NCI-H2196 (cell line): ENCODE measurements at regions not wholly inside any gene's neighbourhood (a gene's known extent, or its start where the extent isn't known, plus 50 kb on each side); places are given as distances from the start of the nearest gene placed in this dataset.
"Not testable (repeated sequence)": the region's sequence is repeated elsewhere in the genome, so short reads cannot be mapped to it uniquely, and the experiment has no call there.

Experiments
- DNase-seq: peaks from one replicate; lab custom pipeline; 2025; ENCODE audit not compliant: unreplicated experiment; lab: John Stamatoyannopoulos, UW

DNA sequence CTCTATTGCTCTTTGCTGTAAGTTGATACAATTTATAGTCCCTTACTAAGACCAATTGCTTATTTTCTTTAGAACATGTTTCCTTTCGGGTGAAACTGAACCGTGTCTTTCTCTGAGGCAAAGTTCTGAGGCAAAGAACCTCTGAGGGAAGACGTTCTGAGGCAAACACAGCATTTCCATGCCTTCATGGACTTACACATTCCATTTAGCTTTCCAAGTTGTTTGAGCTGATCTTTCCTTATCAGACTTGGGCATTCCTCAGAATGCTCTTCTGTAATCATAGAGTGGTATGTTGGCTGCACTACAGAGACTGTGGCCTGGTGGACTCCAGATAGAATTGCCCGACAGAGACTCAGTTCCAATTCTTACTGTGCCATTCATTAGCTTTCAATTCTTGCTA lies 579.1 kb downstream of the KCTD12 start:
- no peak for DNase-seq

DNA sequence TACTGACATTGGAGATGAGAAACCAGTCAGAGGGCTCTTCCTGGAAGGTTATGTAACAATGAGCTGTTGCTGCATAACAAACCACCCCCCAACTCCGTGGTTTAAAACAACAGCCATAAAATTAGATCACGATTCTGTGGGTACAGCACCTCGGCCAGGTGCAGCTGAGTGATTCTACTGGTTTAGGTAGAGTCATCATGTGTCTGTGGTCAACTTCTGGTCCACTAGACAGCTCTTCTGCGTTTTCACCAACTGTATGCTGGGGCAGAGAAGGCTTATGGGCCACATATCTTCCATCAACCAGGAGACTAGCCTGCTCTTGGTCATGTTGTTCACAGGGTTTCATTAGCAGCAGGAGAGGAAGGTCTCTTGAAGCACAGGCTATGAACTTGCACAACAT lies 585.5 kb downstream of the KCTD12 start:
- DNase-seq, result no peak

DNA sequence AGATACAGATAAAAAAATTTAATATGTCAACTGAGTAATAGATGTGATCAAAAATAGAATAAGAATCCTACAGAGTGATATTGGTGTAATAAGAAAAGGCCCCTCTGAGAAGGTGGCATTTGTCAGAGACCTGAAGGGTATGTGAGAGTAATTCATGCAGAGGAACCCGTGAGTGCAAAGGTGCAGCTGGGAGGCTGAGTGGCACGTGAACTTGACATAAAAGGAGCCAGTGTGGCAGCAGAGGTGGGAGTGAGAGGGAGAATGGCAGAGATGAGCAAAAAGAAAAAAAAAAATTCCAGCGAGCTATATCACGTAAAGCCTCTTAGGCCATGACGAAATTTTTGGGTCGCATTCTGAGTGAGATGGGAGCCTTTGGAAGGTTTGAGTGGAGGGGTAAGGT lies 588.9 kb downstream of the KCTD12 start:
- DNase-seq, result no peak

DNA sequence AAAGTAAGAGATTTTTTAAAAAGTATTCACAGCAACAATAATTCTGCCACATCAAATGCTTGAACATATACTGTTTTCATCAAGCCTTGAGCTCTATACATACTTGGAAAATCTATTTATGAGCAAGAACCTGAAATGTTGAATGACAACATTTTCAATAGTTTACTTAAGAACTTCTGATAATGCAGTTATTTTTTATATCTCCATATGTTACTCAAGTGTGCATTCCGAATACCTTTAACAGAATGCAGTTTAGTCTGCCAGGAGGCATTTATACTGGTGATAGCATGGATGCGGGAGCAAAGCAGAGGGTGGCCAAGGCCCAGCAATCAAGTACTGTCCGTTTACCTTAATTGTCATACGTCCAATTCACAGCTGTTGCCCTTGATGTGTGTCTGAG lies 589.5 kb downstream of the KCTD12 start:
- no peak for DNase-seq

DNA sequence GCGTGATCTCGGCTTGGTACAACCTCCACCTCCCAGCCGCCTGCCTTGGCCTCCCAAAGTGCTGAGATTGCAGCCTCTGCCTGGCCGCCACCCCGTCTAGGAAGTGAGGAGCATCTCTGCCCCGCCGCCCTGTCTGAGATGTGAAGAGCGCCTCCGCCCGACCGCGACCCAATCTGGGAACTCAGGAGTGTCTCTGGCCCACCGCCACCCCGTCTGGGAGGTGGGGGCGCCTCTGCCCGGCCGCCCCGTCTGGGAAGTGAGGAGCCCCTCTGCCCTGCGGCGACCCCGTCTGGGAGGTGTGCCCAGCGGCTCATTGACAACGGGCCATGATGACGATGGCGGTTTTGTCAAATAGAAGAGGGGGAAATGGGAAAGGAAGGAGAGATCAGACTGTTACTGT lies 591.2 kb downstream of the KCTD12 start:
- not testable (repeated sequence) for DNase-seq

DNA sequence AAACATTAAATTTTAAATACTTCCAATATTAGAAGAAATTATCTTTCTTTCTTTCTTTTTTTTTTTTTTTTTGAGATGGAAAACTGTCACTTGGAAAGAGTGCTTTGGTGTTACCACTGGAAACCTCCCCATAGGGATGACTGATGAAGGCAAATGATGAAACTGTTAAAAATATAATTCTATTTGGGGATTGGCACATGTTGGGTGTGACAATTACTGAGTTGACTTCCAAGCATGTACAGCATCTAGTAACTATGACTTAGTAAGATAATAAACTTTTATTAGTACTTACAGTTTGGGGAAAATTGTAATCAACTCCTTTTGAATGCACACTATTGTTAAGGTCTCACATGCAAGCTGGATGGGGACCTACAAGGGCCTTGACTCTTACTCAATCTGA lies 592.5 kb downstream of the KCTD12 start:
- no peak for DNase-seq

DNA sequence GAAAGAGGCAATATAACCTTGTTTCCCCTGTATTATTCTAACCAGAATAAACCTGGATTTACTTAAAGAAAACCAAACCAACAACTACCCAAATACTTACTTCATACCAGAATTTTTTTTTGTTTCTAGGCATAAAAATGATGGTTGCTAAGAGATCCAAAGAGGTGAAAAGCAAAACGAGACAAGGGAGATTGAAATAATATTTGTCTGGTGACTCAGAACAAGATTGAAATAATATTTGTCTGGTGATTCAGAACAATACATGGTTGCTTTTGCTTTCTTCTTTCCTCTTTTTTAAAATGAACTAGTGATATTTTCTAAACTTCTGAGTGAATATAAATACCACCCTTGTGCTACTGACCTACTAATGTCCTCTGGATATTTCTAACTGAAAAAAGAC lies 592.9 kb downstream of the KCTD12 start:
- no peak for DNase-seq

DNA sequence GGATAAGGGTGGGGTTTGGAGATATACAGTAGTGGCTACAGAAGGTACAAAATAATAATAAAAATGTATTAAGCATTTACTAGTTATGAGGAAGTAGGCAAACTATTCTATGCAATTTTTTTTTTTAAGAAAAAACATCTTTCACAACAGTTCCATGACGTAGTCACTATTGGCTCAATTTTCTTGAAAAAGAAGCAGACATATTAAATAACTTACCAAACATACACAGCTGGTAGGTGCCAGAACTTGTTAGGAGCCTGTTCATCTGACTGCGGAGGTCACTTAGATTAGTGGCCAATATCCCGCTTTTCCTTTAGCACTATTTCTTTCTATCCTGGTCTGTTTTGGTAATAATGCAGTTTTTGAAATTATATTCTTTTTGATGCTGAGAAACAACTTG lies 593.5 kb downstream of the KCTD12 start:
- DNase-seq, result no peak

DNA sequence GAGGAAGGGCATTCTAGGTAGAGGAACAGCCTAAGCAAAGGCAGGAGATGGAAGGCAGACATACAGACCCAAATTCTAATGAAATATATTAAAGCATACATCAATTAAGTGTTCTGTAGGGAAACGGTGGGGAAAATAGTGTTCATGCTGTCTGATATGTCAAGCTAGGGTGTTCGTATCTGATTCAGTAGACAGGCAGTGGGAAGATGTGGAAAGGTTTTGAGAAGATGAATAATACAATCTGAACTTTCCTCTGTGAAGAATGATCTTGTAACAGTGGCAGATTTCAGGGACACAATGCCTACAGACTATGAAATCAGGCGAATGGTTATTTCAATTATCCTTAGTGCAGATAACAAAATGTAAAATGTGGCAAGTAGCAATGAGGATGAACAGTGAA lies 594.2 kb downstream of the KCTD12 start:
- no peak for DNase-seq

DNA sequence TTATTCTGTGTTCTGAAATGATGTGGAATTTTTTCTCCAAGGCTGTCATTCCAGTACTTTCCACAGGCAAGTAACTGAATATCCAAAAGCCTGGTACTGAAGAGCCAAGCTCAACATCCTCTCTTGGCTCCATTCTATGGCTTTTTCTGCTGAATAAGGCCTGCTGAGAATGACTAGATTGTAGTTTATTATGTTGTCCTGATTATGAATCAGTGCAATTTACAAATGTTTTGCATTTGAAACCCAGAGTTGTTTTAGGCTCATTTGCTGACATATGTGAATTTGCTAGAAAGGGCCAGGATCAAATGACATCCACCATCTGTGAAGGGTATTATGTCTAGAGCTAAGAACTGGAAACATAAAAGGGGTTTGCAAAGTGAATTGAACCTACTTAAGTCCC lies 596.6 kb downstream of the KCTD12 start:
- DNase-seq, result no peak

DNA sequence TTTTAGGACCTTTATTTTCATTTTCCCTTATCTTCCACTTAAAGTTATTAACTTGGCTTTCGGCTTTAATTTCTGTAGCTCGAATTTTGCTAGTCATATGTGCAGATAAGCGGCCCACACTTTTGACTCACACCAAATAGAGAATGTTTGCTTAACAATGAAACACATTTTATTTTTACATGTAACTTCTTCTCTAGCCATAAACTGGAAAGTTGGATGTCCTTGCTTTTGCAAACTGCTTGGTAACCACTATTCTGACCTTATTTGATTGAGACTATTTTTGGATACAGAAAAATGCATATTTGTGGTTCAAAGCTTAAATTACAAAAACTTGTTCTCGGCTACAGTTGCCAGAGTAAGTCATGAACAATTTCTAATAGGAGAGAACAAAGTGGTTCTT lies 600.0 kb downstream of the KCTD12 start:
- no peak for DNase-seq

DNA sequence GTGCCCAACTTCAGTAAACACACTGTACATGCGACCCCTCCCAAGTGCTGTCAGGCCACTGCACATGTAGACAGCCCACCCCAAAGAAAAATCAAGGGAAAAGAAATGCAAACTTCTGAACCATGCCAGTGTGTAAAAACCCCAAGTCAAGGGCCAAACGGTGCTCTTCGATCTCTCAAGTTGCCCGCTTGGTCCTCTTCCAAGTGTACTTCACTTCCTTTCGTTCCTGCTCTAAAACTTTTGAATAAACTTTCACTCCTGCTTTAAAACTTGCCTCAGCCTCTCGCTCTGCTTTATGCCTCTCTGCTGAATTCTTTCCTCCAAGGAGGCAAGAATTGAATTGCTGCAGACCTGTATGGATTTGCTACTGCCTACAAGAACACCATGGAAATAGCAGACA lies 600.7 kb downstream of the KCTD12 start:
- no peak for DNase-seq

DNA sequence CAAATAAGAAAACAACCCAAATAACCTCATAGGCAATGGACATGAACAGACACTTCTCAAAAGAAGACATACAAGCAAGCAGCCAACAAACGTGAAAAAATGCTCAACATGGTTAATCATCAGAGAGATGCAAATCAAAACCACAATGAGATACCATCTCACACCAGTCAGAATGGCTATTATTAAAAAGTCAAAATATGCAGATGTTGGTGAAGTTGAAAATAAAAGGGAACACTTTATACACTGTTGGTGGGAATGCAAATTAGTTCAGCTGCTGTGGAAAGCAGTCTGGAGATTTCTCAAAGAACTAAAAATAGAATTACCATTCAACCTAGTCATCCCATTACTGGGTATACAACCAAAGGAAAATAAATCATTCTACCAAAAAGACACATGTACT lies 606.4 kb downstream of the KCTD12 start:
- not testable (repeated sequence) for DNase-seq

DNA sequence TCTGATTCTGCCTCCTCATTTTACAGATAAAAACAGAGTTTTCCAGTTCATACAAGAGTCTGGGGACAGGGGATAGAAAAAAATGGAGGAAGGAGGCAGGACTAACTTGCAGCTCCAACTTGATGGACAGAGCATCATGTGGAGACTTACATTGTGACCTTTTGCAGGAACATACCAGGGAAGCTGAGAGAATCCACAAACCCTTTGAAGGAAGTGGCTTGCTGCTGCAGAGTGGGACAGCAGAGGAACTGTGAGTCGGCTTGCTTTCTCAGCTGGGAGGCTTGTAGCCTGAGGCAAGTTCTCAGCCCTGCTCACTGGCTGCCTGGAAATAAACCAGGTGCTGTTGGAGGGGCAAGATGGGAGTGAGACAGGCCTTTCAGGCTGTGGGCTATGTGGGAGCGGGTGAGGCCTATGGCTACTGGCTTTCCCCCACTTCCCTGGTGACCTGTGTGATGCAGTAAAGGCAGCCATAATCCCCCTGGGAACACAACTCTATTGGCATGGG lies 614.4 kb downstream of the KCTD12 start:
- DNase-seq, result no peak

DNA sequence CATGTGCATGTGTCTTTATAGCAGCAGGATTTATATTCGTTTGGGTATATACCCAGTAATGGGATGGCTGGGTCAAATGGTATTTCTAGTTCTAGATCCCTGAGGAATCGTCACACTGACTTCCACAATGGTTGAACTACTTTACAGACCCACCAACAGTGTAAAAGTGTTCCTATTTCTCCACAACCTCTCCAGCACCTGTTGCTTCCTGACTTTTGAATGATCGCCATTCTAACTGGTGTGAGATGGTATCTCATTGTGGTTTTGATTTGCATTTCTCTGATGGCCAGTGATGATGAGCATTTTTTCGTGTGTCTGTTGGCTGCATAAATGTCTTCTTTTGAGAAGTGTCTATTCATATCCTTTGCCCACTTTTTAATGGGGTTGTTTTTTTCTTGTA lies 617.9 kb downstream of the KCTD12 start:
- DNase-seq, result not testable (repeated sequence)

DNA sequence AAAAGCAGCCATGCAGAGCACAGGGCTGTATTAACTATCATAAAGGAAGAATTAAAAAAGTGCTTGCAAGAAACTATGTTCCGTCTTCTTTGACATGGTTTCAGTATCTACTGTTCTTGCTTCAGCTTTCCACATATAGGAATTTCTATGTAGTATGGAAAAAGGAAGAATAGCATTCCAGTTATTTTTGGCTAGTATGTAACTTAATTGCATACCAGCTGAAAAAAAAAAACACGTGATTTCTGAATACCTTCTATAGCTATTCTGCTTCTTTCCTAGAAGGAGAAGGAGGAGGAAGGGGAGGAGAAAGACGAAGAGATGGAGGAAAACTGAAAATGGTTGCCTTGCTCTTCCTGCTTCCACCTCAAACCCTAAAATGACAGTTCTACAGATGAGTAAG lies 619.0 kb downstream of the KCTD12 start:
- no peak for DNase-seq

DNA sequence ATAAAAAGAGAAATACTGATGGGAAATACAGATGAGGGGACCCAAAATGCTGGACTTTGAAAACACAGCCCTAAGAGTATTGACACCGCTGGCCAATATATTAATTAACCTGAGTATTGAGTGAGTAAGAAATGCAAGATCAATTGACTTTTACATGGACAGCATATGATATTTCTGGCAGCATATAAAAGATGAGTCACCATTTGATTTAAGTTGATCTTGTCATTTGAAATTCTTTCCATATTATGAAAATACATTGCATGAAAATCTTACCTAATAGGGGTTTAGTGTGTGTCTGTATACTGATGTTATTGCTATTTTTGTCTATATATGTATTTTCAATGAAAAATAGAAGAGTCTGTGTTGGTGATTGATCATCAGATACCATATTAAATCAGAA lies 619.6 kb downstream of the KCTD12 start:
- DNase-seq, result no peak

DNA sequence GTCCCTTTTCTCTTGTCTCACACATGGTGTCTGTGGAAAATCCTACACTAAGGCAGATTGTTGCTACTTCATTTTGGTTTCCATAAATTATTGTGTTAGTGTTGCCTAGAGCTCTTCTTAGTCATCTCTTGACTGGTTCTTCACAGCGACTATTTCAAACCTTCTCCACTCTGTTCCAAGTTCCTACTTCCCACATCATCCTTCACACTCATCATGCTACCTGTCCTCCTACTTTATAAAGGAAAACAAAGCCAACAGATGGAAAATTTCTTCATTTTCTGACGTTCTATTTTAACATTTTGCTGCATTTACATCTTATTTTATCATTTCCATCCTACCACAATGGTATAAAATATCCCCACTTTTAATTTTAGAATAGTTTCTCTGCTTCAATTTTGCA lies 614.1 kb downstream of the LMO7 start:
- DNase-seq, result no peak

DNA sequence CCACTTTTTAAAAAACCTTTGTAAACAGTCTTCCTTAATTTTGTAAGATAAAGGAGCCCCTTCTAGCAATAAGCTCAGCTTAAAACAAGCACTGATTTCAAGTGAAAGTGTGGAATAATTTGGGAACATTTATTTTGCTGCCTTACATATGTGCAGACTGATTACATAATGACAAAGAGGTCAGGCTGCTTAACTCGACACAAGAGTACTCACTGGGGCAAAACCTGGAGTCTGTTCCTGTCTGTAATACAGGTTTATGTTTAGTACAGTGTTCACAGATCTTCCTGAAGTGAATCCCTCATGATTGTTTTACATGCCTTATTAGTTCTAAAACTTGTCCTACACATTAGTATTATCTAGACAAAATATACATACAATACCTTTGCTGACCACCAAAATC lies 609.8 kb downstream of the LMO7 start:
- DNase-seq, result no peak

DNA sequence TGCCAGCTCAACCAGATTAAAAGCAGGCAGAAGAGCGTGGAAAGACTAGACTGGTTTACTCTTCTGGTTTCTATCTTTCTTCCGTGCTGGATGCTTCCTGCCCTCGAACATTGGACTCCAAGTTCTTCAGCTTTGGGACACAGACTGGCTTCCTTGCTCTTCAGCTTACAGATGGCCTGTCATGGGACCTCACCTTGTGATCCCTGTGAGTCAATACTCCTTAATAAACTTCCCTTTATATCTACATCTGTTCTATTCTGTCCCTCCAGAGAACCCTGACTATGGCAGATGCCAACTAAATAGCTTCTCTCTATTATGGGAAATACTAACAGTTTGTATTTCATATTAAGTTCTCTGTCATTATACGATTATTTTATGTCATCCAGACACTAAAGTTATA lies 609.1 kb downstream of the LMO7 start:
- DNase-seq, result no peak

DNA sequence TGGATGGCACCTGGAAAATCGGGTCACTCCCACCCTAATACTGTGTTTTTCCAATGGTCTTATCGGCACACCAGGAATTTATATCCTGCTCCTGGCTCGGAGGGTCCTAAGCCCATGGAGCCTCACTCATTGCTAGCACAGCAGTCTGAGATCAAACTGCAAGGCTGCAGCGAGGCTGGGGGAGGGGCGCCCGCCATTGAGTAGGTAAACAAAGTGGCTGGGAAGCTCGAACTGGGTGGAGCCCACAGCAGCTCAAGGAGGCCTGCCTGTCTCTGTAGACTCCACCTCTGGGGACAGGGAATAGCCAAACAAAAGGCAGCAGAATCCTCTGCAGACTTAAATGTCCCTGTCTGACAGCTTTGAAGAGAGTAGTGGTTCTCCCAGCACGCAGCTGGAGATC lies 607.0 kb downstream of the LMO7 start:
- not testable (repeated sequence) for DNase-seq

DNA sequence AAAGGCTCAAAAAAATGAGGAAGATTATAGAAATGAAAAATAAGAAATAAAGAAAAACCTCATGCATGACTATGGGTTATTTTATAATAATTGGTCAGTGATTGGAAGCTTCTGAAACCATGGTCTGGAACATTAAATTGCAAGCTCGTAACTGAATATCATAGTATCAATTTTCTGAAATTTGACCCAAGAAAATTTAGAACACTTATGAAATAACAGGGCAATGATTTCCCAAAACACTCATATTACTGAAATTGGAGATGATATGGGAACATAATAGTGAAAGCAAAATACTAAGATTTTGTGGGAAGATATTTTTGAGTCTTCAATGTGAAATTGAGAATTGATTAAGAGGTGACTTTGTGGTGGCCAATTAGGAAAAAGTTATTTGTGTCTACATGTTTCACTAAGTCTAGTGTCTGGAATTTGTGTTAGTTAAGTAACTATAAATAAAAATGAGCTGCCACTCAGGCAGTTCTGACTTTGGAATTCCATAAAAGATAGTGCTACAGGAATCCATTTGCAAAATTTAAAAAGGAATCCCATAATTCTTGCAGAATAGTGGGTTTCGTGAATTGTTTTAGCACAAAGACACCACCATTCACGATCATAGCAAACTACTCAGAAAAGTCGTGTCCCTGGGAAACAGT lies 603.0 kb downstream of the LMO7 start:
- DNase-seq, result no peak

DNA sequence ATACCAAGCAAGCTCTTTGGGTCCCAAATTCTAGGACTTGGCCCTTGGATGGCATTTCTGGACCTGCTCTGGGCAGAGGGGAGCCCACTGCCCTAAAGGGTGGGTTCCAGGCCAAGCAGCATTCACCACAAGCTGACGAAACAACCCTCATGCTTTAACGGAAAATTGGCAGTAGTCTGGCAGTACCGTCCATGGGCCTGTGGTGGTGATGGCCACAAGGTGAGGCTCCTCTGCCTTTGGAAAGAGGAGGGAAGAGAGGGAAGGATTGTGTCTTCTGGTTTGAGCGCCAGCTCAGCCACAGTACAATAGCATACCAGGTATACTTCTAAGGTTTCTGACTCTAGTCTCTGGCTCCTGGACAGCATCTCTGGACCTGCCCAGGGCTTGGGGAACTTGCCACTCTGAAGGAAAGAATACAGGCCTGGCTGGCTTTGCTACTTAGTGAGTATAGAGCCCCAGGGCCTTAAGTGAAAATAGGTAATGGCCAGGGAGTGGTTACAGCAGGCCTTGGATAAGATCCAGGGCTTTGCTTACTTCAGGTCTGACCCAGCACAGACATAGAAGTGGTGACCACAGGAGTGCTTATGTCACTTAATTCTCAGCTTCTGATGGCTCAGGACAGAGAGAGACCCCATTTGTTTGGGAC lies 595.5 kb downstream of the LMO7 start:
- no peak for DNase-seq
